Urinary bladder (tissue), 3 donors: ENCODE measurements at regions not wholly inside any gene's neighbourhood (a gene's known extent, or its start where the extent isn't known, plus 50 kb on each side); places are given as distances from the start of the nearest gene placed in this dataset.
"Not testable (repeated sequence)": the region's sequence is repeated elsewhere in the genome, so short reads cannot be mapped to it uniquely, and the experiment has no call there.

ENCODE experiments used
- DNase-seq: peaks from one replicate; pipeline ENCODE4 v3.0.0-alpha.2; 2015; ENCODE audit errors: extremely low spot score
- H3K27ac ChIP-seq: one replicate; pipeline ENCODE4 v1.5.1; 2013; ENCODE audit warnings: low read depth, mild to moderate bottlenecking, moderate library complexity
- H3K36me3 ChIP-seq: one replicate; pipeline ENCODE4 v1.6.1; 2013; ENCODE audit warnings: mild to moderate bottlenecking, moderate library complexity; ENCODE audit not compliant: insufficient read depth
- H3K4me1 ChIP-seq: one replicate; pipeline ENCODE4 v1.6.1; 2013; ENCODE audit warnings: mild to moderate bottlenecking, moderate library complexity; ENCODE audit not compliant: insufficient read depth
- H3K4me3 ChIP-seq: one replicate; pipeline ENCODE4 v1.5.1; 2013; ENCODE audit warnings: low read depth, low read length
- WGBS: extraction: QIAGEN DNeasy Blood & Tissue Kit; methylation state at CpG from one replicate; pipeline ENCODE4 v1.1.7; 2013; 5-methylcytosine and 5-hydroxymethylcytosine counted together
- donor health status: healthy with polysubstance abuse.
- donor health status: healthy.

GRCh38 chr10:28402611-28403073, 99.8 kb upstream of the MPP7 start:
- H3K36me3 ChIP-seq, H3K4me1 ChIP-seq, H3K27ac ChIP-seq, DNase-seq, H3K4me3 ChIP-seq: not testable (repeated sequence)
- 72% methylated on average over 7 of the region's 7 CpGs for WGBS

GRCh38 chr10:28403090-28403489, 100.2 kb upstream of the MPP7 start:
- DNase-seq: no peak
- WGBS: 95% methylated on average over 2 of the region's 2 CpGs

DNA sequence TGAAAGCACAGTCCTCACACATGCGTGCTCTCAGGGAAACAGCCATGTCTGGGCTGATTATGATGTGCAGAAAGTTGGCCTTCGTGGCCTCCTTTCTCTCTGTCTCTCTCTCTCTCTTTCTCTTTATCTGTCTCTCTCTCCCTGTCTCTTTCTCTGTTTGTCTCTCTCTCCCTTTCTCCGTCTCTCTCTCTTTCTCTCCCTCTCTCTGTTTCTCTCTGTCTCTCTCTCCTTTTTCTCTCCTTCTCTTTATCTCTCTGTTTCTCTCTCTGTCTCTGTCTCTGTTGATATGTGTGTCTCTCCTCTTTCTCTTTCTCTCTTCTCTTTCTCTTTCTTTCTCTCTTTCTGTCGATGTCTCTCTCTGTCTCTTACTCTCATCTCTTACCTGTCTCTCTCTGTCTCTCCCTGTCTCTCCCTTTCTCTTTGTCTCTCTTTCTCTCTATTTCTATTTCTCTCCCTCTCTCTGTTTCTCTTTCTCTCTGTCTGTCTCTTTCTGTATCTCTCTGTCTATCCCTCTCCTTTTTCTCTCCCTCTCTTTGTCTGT, 105.4 kb upstream of the MPP7 start:
- H3K27ac ChIP-seq: no peak overlapping the region
- WGBS: 83% methylated on average over 4 of the region's 4 CpGs
- no peak overlapping the region for H3K4me3 ChIP-seq
- H3K4me1 ChIP-seq: no peaks in the 10 kb centered on the region
- no peaks in the 10 kb centered on the region for H3K36me3 ChIP-seq
- DNase-seq: no peak

More at GRCh38 chr10:28403090-28403489, 100.2 kb upstream of the MPP7 start:
- Histone ChIP-seq H3K4me3 (no peak overlapping the region), H3K27ac (no peak overlapping the region), H3K4me1 (no peaks in the 10 kb centered on the region), H3K36me3 (no peaks in the 10 kb centered on the region)

DNA sequence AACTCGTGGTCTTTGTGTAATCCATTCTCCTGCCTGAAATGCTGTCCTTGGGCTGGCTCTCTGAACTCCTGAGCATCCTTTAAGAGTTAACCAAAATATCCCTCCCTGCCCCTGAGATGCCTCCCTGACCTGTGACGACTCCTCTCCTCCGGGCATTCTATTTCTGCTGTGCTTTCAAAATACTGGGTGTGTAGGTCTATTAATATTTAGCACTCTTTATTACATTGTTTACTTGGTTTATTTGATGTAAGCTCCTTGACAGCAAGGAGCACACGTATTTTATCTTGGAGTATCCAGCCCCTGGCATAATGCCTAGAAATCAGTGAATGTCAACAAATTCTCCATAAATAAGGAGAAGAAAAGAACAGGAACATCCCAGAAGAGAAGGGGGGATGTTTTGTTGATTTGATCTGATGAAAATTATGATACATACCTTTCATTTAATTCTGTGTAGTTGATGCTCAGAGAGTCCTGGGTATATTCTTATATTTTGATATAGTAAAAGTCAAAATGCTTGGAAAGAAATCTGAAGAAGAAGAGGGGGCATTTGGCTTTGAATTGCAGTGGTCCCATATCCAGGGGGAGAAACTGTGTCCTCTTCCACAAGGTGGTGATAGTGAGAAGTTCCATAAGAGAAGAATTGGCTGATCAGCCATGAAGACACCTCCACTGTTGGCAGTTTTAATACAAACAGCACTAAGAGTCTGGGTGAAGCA, 107.7 kb upstream of the MPP7 start:
- no peak overlapping the region for H3K27ac ChIP-seq
- H3K4me1 ChIP-seq: no peaks in the 10 kb centered on the region
- 13% methylated on average over 4 of the region's 4 CpGs for WGBS
- H3K4me3 ChIP-seq: no peak overlapping the region
- no peak for DNase-seq
- H3K36me3 ChIP-seq: no peaks in the 10 kb centered on the region

DNA sequence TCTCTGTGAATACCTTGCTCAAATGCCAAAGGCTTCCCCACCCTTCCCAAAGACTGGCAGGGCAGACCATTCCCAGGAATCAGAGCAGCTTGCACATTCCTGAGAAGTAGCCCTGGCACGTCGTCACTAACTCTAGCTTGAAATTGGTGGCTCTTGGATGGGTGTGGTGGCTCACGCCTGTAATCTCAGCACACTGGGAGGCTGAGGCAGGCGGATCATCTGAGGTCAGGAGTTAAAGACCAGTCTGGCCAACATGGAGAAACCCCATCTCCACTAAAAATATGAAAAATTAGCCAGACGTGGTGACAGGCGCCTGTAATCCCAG, 108.2 kb upstream of the MPP7 start:
- H3K36me3 ChIP-seq: no peaks in the 10 kb centered on the region
- H3K4me3 ChIP-seq: no peak overlapping the region
- WGBS: 90% methylated on average over 6 of the region's 6 CpGs
- no peak for DNase-seq
- H3K4me1 ChIP-seq: no peaks in the 10 kb centered on the region
- H3K27ac ChIP-seq: no peak overlapping the region

GRCh38 chr10:28411648-28412047, 108.8 kb upstream of the MPP7 start:
- 85% methylated on average over 4 of the region's 4 CpGs for WGBS
- no peak overlapping the region for H3K4me3 ChIP-seq
- H3K27ac ChIP-seq: no peak overlapping the region
- no peaks in the 10 kb centered on the region for H3K4me1 ChIP-seq
- no peaks in the 10 kb centered on the region for H3K36me3 ChIP-seq
- DNase-seq: no peak

GRCh38 chr10:28418069-28418468, 114.8 kb upstream of the WAC start:
- Histone ChIP-seq H3K36me3 (no peaks in the 10 kb centered on the region), H3K4me3 (no peak overlapping the region), H3K27ac (no peak overlapping the region), H3K4me1 (no peaks in the 10 kb centered on the region)
- no peak for DNase-seq
- WGBS: 71% methylated on average over 2 of the region's 2 CpGs

- H3K4me1 ChIP-seq: no peaks in the 10 kb centered on the region
- H3K4me3 ChIP-seq: no peak overlapping the region
- no peak overlapping the region for H3K27ac ChIP-seq
- WGBS: 89% methylated on average over 3 of the region's 3 CpGs
- H3K36me3 ChIP-seq: no peaks in the 10 kb centered on the region
- DNase-seq: no peak
Measured at GRCh38 chr10:28425422-28425821, 107.5 kb upstream of the WAC start.

DNA sequence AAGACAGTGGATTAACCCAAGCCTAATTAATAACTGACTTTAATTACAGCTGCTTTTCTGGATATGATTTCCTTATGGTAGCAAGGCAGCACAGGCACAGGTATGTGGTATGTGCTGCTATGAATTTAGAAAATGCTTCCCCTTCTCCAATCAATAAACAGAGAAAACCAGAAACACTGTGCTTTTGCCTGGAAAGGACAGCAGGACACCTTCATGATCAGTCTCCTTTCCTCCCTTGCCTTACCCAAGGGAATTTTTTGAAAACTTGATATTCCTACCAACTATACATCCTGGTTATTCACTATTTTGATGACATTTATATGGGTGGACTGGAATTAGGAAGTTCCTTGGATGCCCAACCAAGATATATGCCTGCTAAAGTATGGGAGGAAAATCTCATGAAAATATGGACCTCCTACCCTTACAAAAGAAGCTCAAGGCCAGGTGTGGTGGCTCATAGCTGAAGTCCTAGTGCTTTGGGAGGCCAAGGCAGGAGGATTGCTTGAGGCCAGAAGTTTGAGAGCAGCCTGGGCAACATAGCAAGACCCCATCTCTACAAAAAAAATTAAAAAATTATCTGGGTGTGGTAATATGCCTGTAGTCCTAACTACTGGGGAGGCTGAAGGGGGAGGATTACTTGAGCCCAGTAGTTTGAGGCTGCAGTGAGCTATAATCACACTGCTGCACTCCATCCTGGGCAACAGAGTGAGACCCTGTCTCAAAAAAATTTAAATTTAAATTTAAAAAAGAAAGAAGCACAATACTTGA, 106.3 kb upstream of the WAC start:
- Histone ChIP-seq H3K4me1 (no peaks in the 10 kb centered on the region), H3K36me3 (no peaks in the 10 kb centered on the region), H3K27ac (no peak overlapping the region), H3K4me3 (no peak overlapping the region)
- DNase-seq: no peak

GRCh38 chr10:28427376-28427775, 105.5 kb upstream of the WAC start:
- Histone ChIP-seq H3K4me1 (no peaks in the 10 kb centered on the region), H3K4me3 (no peak overlapping the region), H3K36me3 (no peaks in the 10 kb centered on the region), H3K27ac (no peak overlapping the region)
- DNase-seq: no peak
- WGBS: 83% methylated on average over 5 of the region's 5 CpGs

DNA sequence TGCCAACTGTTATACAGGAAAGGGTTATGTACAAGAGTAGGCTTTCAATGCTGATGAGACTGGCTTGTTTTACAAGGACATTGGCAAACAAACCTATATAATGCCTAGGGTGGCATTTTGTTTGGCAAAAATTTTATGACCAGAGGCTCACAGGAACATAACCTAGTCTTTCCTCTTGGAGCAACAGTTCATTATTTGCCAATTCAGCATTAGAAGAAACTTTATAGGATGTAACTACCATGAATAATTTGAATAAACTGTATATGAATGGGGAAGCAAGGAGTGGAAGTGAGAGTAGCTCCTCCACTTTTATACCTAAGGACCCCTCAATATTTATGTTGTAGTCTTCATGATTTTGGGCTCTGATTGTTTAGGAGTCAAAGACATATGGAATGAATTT, 103.9 kb upstream of the WAC start:
- DNase-seq: no peak
- Histone ChIP-seq H3K4me3 (no peak overlapping the region), H3K4me1 (no peaks in the 10 kb centered on the region), H3K27ac (no peak overlapping the region), H3K36me3 (no peaks in the 10 kb centered on the region)

- Histone ChIP-seq H3K4me3 (no peak overlapping the region), H3K4me1 (no peaks in the 10 kb centered on the region), H3K36me3 (no peaks in the 10 kb centered on the region), H3K27ac (no peak overlapping the region)
- DNase-seq: no peak
- 93% methylated on average over 3 of the region's 3 CpGs for WGBS
Measured at GRCh38 chr10:28429573-28430216, 103.2 kb upstream of the WAC start.

DNA sequence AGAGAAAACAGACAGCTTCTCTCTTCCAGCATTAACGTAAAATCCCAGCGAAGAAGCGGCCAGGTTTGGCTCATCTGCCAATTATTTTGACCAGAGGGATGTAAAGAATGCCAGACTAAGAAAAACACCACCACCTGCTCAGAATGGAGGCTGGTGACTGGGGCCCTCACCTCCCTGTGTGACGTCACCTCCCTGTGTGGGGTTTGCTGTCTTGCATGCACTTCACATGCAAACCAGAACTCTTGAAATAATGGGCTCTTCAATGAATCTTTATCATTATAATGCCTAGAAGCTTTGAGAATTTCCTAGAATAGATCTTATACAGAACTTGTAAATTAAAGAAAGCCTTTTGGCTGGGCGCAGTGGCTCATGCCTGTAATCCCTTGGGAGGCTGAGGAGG, 101.8 kb upstream of the WAC start:
- Histone ChIP-seq H3K4me3 (no peak overlapping the region), H3K4me1 (no peaks in the 10 kb centered on the region), H3K36me3 (no peaks in the 10 kb centered on the region), H3K27ac (no peak overlapping the region)
- WGBS: 73% methylated on average over 5 of the region's 5 CpGs
- DNase-seq: no peak

GRCh38 chr10:28432210-28432676, 100.7 kb upstream of the WAC start:
- no peaks in the 10 kb centered on the region for H3K36me3 ChIP-seq
- no peaks in the 10 kb centered on the region for H3K4me1 ChIP-seq
- H3K27ac ChIP-seq: no peak overlapping the region
- 2% methylated on average over 9 of the region's 9 CpGs for WGBS
- peak; percentile 56 for DNase-seq
- no peak overlapping the region for H3K4me3 ChIP-seq
